K562 (cell line): ENCODE measurements at regions not wholly inside any gene's neighbourhood (a gene's known extent, or its start where the extent isn't known, plus 50 kb on each side); places are given as distances from the start of the nearest gene placed in this dataset.
A peak's percentile ranks its signal among the peaks of the same experiment; 100 is the strongest.

Experiments
- BCOR ChIP-seq: fragments of 450-650 bp; IDR thresholded peaks from 2 replicates; pipeline ENCODE4 v1.6.1; 2016
- CEBPG ChIP-seq, 3 experiments: fragments of 200-800 bp in 1 of 3; sonication (Bioruptor generic) in 1 of 3; sonication (generic) in 1 of 3; formaldehyde crosslinking in 1 of 3; IDR thresholded peaks in 2 of 3; conservative IDR thresholded peaks in 1 of 3; 2 replicates each; pipeline versions ENCODE4 v1.6.1 to v1.8.0; 2016 to 2022; ENCODE audit warnings: missing compliant biosample characterization in 2 of 3, missing genetic modification characterization in 2 of 3, mild to moderate bottlenecking in 1 of 3, missing genetic modification reagents in 1 of 3
- CXXC5 ChIP-seq: fragments of 250-450 bp; sonication (Bioruptor Pico); IDR thresholded peaks from 2 replicates; pipeline ENCODE4 v1.8.0; 2022; ENCODE audit warnings: inconsistent platforms, mild to moderate bottlenecking, moderate library complexity
- ELF2 ChIP-seq: fragments of 250-450 bp; sonication (Bioruptor Pico); IDR thresholded peaks from 2 replicates; pipeline ENCODE4 v1.5.0; 2021; ENCODE audit warnings: mild to moderate bottlenecking
- HDAC8 ChIP-seq: fragments of 450-650 bp; IDR thresholded peaks from 2 replicates; pipeline ENCODE4 v1.6.1; 2016; ENCODE audit warnings: mild to moderate bottlenecking, missing genetic modification characterization, moderate library complexity, missing compliant biosample characterization
- LCOR ChIP-seq: sonication (generic); formaldehyde crosslinking; IDR thresholded peaks from 2 replicates; pipeline ENCODE4 v1.8.0; 2022; ENCODE audit warnings: mild to moderate bottlenecking, missing genetic modification reagents
- PTBP1 ChIP-seq: fragments of 200-400 bp; formaldehyde crosslinking; IDR thresholded peaks from 2 replicates; pipeline ENCODE4 v1.6.1; 2017; ENCODE audit warnings: low read depth, low read length
- SAP30 ChIP-seq: fragments of 200-600 bp; sonication (generic); IDR thresholded peaks from 2 replicates; pipeline ENCODE4 v1.6.1; 2012; ENCODE audit warnings: borderline replicate concordance, low read depth, mild to moderate bottlenecking, moderate library complexity, low read length, control low read depth, inconsistent platforms; ENCODE audit not compliant: insufficient read depth, poor library complexity, severe bottlenecking
- TEAD2 ChIP-seq: fragments of 450-650 bp; IDR thresholded peaks from 2 replicates; pipeline ENCODE4 v1.6.1; 2016; ENCODE audit warnings: missing genetic modification characterization, control low read depth, missing compliant biosample characterization
- ZC3H4 ChIP-seq: sonication (generic); formaldehyde crosslinking; IDR thresholded peaks from 2 replicates; pipeline ENCODE4 v1.9.0; 2021; ENCODE audit warnings: missing genetic modification reagents, borderline replicate concordance
- ZNF354B ChIP-seq: fragments of 250-450 bp; sonication (Bioruptor Pico); IDR thresholded peaks from 2 replicates; pipeline ENCODE4 v1.4.0; 2020
- ZNF57 ChIP-seq: fragments of 450-650 bp; formaldehyde crosslinking; IDR thresholded peaks from 2 replicates; pipeline ENCODE4 v1.4.0; 2020; ENCODE audit warnings: mild to moderate bottlenecking, moderate library complexity
- TF ChIP-seq, protein P1 (sequence below): fragments of 450-650 bp; IDR thresholded peaks from 2 replicates; pipeline ENCODE4 v1.6.1; 2016
- TF ChIP-seq, protein P2 (sequence below): fragments of 250-450 bp; sonication (Bioruptor Pico); IDR thresholded peaks from 2 replicates; pipeline ENCODE4 v1.6.1; 2021; ENCODE audit warnings: mild to moderate bottlenecking
- TF ChIP-seq, protein P3 (sequence below): fragments of 200-400 bp; formaldehyde crosslinking; IDR thresholded peaks from 2 replicates; pipeline ENCODE4 v1.6.1; 2017; ENCODE audit warnings: mild to moderate bottlenecking, low read depth, low read length, moderate library complexity

DNA sequence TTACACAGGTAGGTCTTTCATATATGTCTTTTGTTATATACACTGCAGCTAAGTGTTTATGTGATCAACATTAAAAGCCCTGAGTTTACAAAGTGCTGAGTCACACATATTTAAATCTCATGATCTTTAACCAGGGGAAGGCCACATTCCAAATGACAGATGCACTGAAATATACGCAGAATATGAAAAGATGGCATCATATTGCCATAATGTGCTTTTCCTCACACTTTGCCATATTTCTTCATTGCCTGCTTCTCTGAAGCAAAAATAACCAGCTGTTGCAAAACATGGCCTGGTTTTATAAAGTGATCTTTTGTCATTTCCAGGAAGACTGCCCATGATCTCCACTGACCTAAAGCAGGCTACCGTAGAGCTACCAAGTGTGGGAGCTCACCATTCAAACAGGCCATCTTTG is 93.5 kb upstream of the MAPRE2 start (continued):
- TF ChIP-seq, protein P1, sequence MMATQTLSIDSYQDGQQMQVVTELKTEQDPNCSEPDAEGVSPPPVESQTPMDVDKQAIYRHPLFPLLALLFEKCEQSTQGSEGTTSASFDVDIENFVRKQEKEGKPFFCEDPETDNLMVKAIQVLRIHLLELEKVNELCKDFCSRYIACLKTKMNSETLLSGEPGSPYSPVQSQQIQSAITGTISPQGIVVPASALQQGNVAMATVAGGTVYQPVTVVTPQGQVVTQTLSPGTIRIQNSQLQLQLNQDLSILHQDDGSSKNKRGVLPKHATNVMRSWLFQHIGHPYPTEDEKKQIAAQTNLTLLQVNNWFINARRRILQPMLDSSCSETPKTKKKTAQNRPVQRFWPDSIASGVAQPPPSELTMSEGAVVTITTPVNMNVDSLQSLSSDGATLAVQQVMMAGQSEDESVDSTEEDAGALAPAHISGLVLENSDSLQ = 0 out of 2 replicates have a peak, but pooled peaks have one; percentile 9
- TF ChIP-seq ZC3H4 (CRISPR knock-in tag) = no peak
- TF ChIP-seq CEBPG (CRISPR knock-in tag; IDR thresholded peaks at IDR 0.05) = no peak
- TF ChIP-seq CEBPG (tag; conservative IDR thresholded peaks at IDR 0.05 in 1 of 2, IDR thresholded peaks at IDR 0.05 in 1 of 2) = peak in 1 of 2 experiments; percentile 65; a peak in 2 of 4 replicates
- TF ChIP-seq HDAC8 (tag) = no peak
- TF ChIP-seq TEAD2 (tag) = peak; percentile 69; the same call in 1 of the 2 replicates
- TF ChIP-seq, protein P2, sequence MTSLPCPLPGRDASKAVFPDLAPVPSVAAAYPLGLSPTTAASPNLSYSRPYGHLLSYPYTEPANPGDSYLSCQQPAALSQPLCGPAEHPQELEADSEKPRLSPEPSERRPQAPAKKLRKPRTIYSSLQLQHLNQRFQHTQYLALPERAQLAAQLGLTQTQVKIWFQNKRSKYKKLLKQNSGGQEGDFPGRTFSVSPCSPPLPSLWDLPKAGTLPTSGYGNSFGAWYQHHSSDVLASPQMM (CRISPR knock-in tag) = no peak
- no peak for TF ChIP-seq SAP30
- TF ChIP-seq CXXC5 (CRISPR knock-in tag) = no peak
- no peak for TF ChIP-seq ELF2
- no peak for TF ChIP-seq ZNF57 (CRISPR knock-in tag)
- no peak for TF ChIP-seq BCOR
- TF ChIP-seq PTBP1 = no peak
- TF ChIP-seq LCOR = no peak
- TF ChIP-seq, protein P3, sequence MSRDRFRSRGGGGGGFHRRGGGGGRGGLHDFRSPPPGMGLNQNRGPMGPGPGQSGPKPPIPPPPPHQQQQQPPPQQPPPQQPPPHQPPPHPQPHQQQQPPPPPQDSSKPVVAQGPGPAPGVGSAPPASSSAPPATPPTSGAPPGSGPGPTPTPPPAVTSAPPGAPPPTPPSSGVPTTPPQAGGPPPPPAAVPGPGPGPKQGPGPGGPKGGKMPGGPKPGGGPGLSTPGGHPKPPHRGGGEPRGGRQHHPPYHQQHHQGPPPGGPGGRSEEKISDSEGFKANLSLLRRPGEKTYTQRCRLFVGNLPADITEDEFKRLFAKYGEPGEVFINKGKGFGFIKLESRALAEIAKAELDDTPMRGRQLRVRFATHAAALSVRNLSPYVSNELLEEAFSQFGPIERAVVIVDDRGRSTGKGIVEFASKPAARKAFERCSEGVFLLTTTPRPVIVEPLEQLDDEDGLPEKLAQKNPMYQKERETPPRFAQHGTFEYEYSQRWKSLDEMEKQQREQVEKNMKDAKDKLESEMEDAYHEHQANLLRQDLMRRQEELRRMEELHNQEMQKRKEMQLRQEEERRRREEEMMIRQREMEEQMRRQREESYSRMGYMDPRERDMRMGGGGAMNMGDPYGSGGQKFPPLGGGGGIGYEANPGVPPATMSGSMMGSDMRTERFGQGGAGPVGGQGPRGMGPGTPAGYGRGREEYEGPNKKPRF = no peak
- no peak for TF ChIP-seq ZNF354B
